GM12878 (cell line): ENCODE measurements at regions not wholly inside any gene's neighbourhood (a gene's known extent, or its start where the extent isn't known, plus 50 kb on each side); places are given as distances from the start of the nearest gene placed in this dataset.

Experiments
- ATAC-seq: fragments of 200-7000 bp; cut with Tn5 transposase; 3 replicates; pipeline ENCODE4 v1.9.1; 2020; ENCODE audit warnings: mild to moderate bottlenecking, moderate library complexity
- BruUV-seq: library from RNA; stranded (reverse); fragments of 400-500 nt; replicated peaks from 2 replicates; lab custom pipeline; 2021; lab: Mats Ljungman, UMichigan
- CTCF ChIA-PET: fragments of 300-600 bp; sonication (Branson Sonifier 250); formaldehyde crosslinking; extraction: SDS; loops from one replicate; lab custom pipeline; 2021; ENCODE audit warnings: inconsistent platforms; lab: Yijun Ruan, JAX
- POLR2A ChIA-PET: fragments of 350-600 bp; formaldehyde crosslinking; extraction: SDS; loops from one replicate; lab custom pipeline; 2021; ENCODE audit warnings: inconsistent platforms; lab: Charles Lee
- RAD21 ChIA-PET: fragments of 300-600 bp; sonication (Branson Sonifier 250); formaldehyde crosslinking; loops from one replicate; lab custom pipeline; 2023; ENCODE audit warnings: antibody characterized with exemption; ENCODE audit not compliant: unreplicated experiment; lab: Charles Lee
- SMC1A ChIA-PET: fragments of 300-600 bp; sonication (Branson Sonifier 250); formaldehyde crosslinking; loops from one replicate; lab custom pipeline; 2023; ENCODE audit not compliant: unreplicated experiment, uncharacterized antibody; lab: Charles Lee
- DNase-seq: peaks from one replicate; pipeline ENCODE4 v3.0.0-alpha.2; 2011; ENCODE audit warnings: low read depth, low spot score
- FAIRE-seq: peaks from 3 replicates; lab custom pipeline; 2011; peaks lifted over from hg19 to GRCh38; lab: Jason Lieb, UNC
- H2AFZ ChIP-seq: 2 replicates; pipeline ENCODE4 v1.6.0; 2011; ENCODE audit warnings: low read depth, low read length, control low read depth; ENCODE audit not compliant: control insufficient read depth
- H3K27ac ChIP-seq: 2 replicates; pipeline ENCODE4 v1.5.1; 2011; ENCODE audit warnings: control low read depth; ENCODE audit not compliant: control insufficient read depth, insufficient read depth
- H3K27me3 ChIP-seq, 2 experiments: replicated peaks in 1 of 2; 2 replicates each; pipeline versions ENCODE4 v1.6.0 to v1.6.1; 2011; ENCODE audit warnings: low read length in 1 of 2; ENCODE audit not compliant: control insufficient read depth in 2 of 2, insufficient read depth in 2 of 2
- H3K36me3 ChIP-seq, 2 experiments: 2 replicates each; pipeline ENCODE4 v1.5.1; 2011; ENCODE audit warnings: low read length in 1 of 2; ENCODE audit not compliant: control insufficient read depth in 2 of 2, insufficient read depth in 2 of 2
- H3K4me1 ChIP-seq: 2 replicates; pipeline ENCODE4 v1.6.1; 2011; ENCODE audit warnings: mild to moderate bottlenecking, low read length, moderate library complexity, mixed read lengths; ENCODE audit not compliant: control insufficient read depth, insufficient read depth
- H3K4me2 ChIP-seq: 2 replicates; pipeline ENCODE4 v1.6.0; 2011; ENCODE audit warnings: control low read depth; ENCODE audit not compliant: control insufficient read depth, insufficient read depth
- H3K4me3 ChIP-seq: fragments of 200-600 bp; sonication (generic); 2 replicates; pipeline ENCODE4 v1.5.1; 2016
- H3K79me2 ChIP-seq: 2 replicates; pipeline ENCODE4 v1.6.0; 2011; ENCODE audit warnings: low read length; ENCODE audit not compliant: control insufficient read depth, insufficient read depth
- H3K9ac ChIP-seq: 2 replicates; pipeline ENCODE4 v1.8.0; 2011; ENCODE audit warnings: low read length, control low read depth, mixed read lengths; ENCODE audit not compliant: control insufficient read depth, insufficient read depth
- H3K9me3 ChIP-seq: replicated peaks from 3 replicates; pipeline ENCODE4 v1.5.1; 2011; ENCODE audit warnings: mild to moderate bottlenecking, low read length; ENCODE audit not compliant: control insufficient read depth, insufficient read depth
- H4K20me1 ChIP-seq: 2 replicates; pipeline ENCODE4 v1.6.0; 2011; ENCODE audit not compliant: control insufficient read depth, insufficient read depth
- CREM ChIP-seq: IDR thresholded peaks from 2 replicates; pipeline ENCODE4 v1.6.1; 2014; ENCODE audit warnings: antibody characterized with exemption, low read depth
- E2F8 ChIP-seq: fragments of 450-650 bp; IDR thresholded peaks from 2 replicates; pipeline ENCODE4 v1.6.1; 2018; ENCODE audit warnings: mild to moderate bottlenecking, low read depth, moderate library complexity; ENCODE audit not compliant: partially characterized antibody
- EP300 ChIP-seq, 2 experiments: fragments of 150-350 bp in 1 of 2; IDR thresholded peaks; 2 replicates each; pipeline ENCODE4 v1.6.1; 2011 to 2012; ENCODE audit warnings: low read depth in 2 of 2, low read length in 2 of 2, borderline replicate concordance in 1 of 2, improper control_type of control experiment in 1 of 2, inconsistent platforms in 1 of 2; ENCODE audit not compliant: control insufficient read depth in 1 of 2
- FOS ChIP-seq: IDR thresholded peaks from 3 replicates; pipeline ENCODE4 v1.6.1; 2011; ENCODE audit warnings: borderline replicate concordance; ENCODE audit not compliant: insufficient read length; ENCODE audit errors: extremely low read depth
- FOXM1 ChIP-seq: IDR thresholded peaks from 2 replicates; pipeline ENCODE4 v1.6.1; 2012; ENCODE audit warnings: low read depth, mild to moderate bottlenecking, inconsistent platforms, low read length, moderate library complexity
- HDAC2 ChIP-seq: fragments of 200-600 bp; sonication (generic); IDR thresholded peaks from 2 replicates; pipeline ENCODE4 v1.6.1; 2017
- HDGF ChIP-seq: fragments of 450-650 bp; IDR thresholded peaks from 2 replicates; pipeline ENCODE4 v1.6.1; 2016; ENCODE audit warnings: antibody characterized with exemption
- IRF4 ChIP-seq: IDR thresholded peaks from 2 replicates; pipeline ENCODE4 v1.6.1; 2011; ENCODE audit warnings: low read depth, low read length
- JUND ChIP-seq: IDR thresholded peaks from 2 replicates; pipeline ENCODE4 v1.6.1; 2012; ENCODE audit warnings: low read depth, mild to moderate bottlenecking, low read length, improper control_type of control experiment, moderate library complexity
- KDM1A ChIP-seq: fragments of 200-600 bp; sonication (generic); IDR thresholded peaks from 2 replicates; pipeline ENCODE4 v1.6.1; 2016; ENCODE audit warnings: borderline replicate concordance
- MXI1 ChIP-seq: fragments of 150-350 bp; IDR thresholded peaks from 2 replicates; pipeline ENCODE4 v1.6.1; 2011; ENCODE audit warnings: low read depth, mild to moderate bottlenecking, inconsistent platforms, low read length, improper control_type of control experiment
- NR2C2 ChIP-seq: IDR thresholded peaks from 2 replicates; pipeline ENCODE4 v1.6.1; 2011; ENCODE audit warnings: borderline replicate concordance, low read depth; ENCODE audit not compliant: control insufficient read depth, insufficient read length
- POLR2AphosphoS5 ChIP-seq: IDR thresholded peaks from 2 replicates; pipeline ENCODE4 v1.6.1; 2011; ENCODE audit warnings: mild to moderate bottlenecking, low read length, inconsistent platforms
- RFX5 ChIP-seq: IDR thresholded peaks from 2 replicates; pipeline ENCODE4 v1.6.1; 2011; ENCODE audit warnings: low read depth, low read length, improper control_type of control experiment
- ZNF207 ChIP-seq: fragments of 450-650 bp; IDR thresholded peaks from 2 replicates; pipeline ENCODE4 v1.6.1; 2014; ENCODE audit warnings: antibody characterized with exemption, mild to moderate bottlenecking, borderline replicate concordance
- WGBS: methylation state at CpG from one replicate; pipeline ENCODE4 v1.1.6; 2016; ENCODE audit warnings: low lambda C conversion rate; ENCODE audit not compliant: insufficient replicate concordance, insufficient coverage; ENCODE audit errors: missing lambda C conversion rate; 5-methylcytosine and 5-hydroxymethylcytosine counted together
- in situ Hi-C: fragments of 300-500 bp; cut with MboI; formaldehyde crosslinking; loops from 9 replicates; pipeline ENCODE4 v1.14.3; 2018; ENCODE audit warnings: mixed read lengths
- intact Hi-C: fragments of 100-400 bp; cut with micrococcal nuclease; formaldehyde crosslinking; loops from one replicate; pipeline ENCODE4 v1.14.2; 2022; ENCODE audit not compliant: unreplicated experiment
- TF ChIP-seq, protein P1 (sequence below): fragments of 450-650 bp; IDR thresholded peaks from 2 replicates; pipeline ENCODE4 v1.6.1; 2017; ENCODE audit warnings: low read depth, mild to moderate bottlenecking, moderate library complexity

GRCh38 chr7:10637991-10638390 is 335.7 kb upstream of the PHF14 start:
- no peak overlapping the region for H3K9ac ChIP-seq
- H3K4me3 ChIP-seq = no peak overlapping the region
- ATAC-seq (no peak), DNase-seq (no peak), FAIRE-seq (no peak)
- WGBS = 10% methylated on average over 3 of the region's 3 CpGs
- RAD21 ChIA-PET = interaction anchor here (1.3 kb wide), 1 partner anchor 251 kb away, joined by 6 read pairs; no protein-coding TSS in a partner anchor
- H2AFZ ChIP-seq = no peak overlapping the region
- in situ Hi-C loops (no loop called here), intact Hi-C loops (loop anchor here (1.0 to 10.0 kb wide), 3 partner anchors 251 to 704 kb away; no protein-coding TSS in a partner anchor)
- POLR2A ChIA-PET = no interaction called here
- CTCF ChIA-PET = interaction anchor here (1.4 kb wide), 2 partner anchors 11 to 71 kb away, joined by 3 to 4 read pairs; no protein-coding TSS in a partner anchor
- BruUV-seq = no TSS peak
- no peaks in the 10 kb centered on the region for H3K4me1 ChIP-seq
- H4K20me1 ChIP-seq = no peaks in the 10 kb centered on the region
- H3K36me3 ChIP-seq = no peaks in the 10 kb centered on the region
- no peak overlapping the region for H3K4me2 ChIP-seq
- TF ChIP-seq HDAC2 = no peak
- TF ChIP-seq MXI1 = no peak
- TF ChIP-seq, protein P1, sequence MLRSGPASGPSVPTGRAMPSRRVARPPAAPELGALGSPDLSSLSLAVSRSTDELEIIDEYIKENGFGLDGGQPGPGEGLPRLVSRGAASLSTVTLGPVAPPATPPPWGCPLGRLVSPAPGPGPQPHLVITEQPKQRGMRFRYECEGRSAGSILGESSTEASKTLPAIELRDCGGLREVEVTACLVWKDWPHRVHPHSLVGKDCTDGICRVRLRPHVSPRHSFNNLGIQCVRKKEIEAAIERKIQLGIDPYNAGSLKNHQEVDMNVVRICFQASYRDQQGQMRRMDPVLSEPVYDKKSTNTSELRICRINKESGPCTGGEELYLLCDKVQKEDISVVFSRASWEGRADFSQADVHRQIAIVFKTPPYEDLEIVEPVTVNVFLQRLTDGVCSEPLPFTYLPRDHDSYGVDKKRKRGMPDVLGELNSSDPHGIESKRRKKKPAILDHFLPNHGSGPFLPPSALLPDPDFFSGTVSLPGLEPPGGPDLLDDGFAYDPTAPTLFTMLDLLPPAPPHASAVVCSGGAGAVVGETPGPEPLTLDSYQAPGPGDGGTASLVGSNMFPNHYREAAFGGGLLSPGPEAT = no peak
- no peak for TF ChIP-seq JUND
- TF ChIP-seq ZNF207 = no peak
- no peak for TF ChIP-seq EP300 (IDR thresholded peaks at IDR 0.05; ENCODE audit: borderline replicate concordance in 1 of 2, control insufficient read depth in 1 of 2, low read depth in 2 of 2, low read length in 2 of 2)
- TF ChIP-seq FOS = no peak
- no peak for TF ChIP-seq FOXM1
- no peak for TF ChIP-seq IRF4
- no peak for TF ChIP-seq RFX5
- TF ChIP-seq NR2C2 = no peak
- no peak for TF ChIP-seq POLR2AphosphoS5
- no peak for TF ChIP-seq CREM
- TF ChIP-seq HDGF = no peak
- no peak for TF ChIP-seq KDM1A
- TF ChIP-seq E2F8 = no peak
- H3K9me3 ChIP-seq = no peaks in the 10 kb centered on the region
- H3K27me3 ChIP-seq = no peaks in the 10 kb centered on the region; a peak in 1 of 4 replicates
- H3K79me2 ChIP-seq = no peaks in the 10 kb centered on the region
- SMC1A ChIA-PET = no interaction called here
- H3K27ac ChIP-seq = no peak overlapping the region
